WTC11 (cell line): ENCODE measurements at regions not wholly inside any gene's neighbourhood (a gene's known extent, or its start where the extent isn't known, plus 50 kb on each side); places are given as distances from the start of the nearest gene placed in this dataset.

ENCODE experiments used
- TF ChIP-seq, protein P1 (sequence below): fragments of 200-600 bp; IDR thresholded peaks from 2 replicates; pipeline ENCODE4 v1.8.0; 2022; ENCODE audit warnings: antibody characterized with exemption
- TF ChIP-seq, protein P2 (sequence below): sonication (generic); formaldehyde crosslinking; IDR thresholded peaks from 2 replicates; pipeline ENCODE4 v1.8.0; 2022; ENCODE audit warnings: mild to moderate bottlenecking, missing genetic modification reagents
- TF ChIP-seq, protein P3 (sequence below): sonication (generic); formaldehyde crosslinking; IDR thresholded peaks from 2 replicates; pipeline ENCODE4 v1.8.0; 2023; ENCODE audit warnings: mild to moderate bottlenecking, missing genetic modification reagents
- TF ChIP-seq, protein P4 (sequence below): fragments of 250-450 bp; sonication (Bioruptor Pico); IDR thresholded peaks from 2 replicates; pipeline ENCODE4 v1.9.0; 2021; ENCODE audit warnings: mild to moderate bottlenecking
- TF ChIP-seq, protein P5 (sequence below): fragments of 250-450 bp; sonication (Bioruptor Pico); IDR thresholded peaks from 2 replicates; pipeline ENCODE4 v2.1.2; 2022; ENCODE audit warnings: mild to moderate bottlenecking, moderate library complexity
- TF ChIP-seq, protein P6 (sequence below): sonication (generic); formaldehyde crosslinking; IDR thresholded peaks from 2 replicates; pipeline ENCODE4 v1.8.1; 2022; ENCODE audit warnings: missing genetic modification reagents, borderline replicate concordance

DNA sequence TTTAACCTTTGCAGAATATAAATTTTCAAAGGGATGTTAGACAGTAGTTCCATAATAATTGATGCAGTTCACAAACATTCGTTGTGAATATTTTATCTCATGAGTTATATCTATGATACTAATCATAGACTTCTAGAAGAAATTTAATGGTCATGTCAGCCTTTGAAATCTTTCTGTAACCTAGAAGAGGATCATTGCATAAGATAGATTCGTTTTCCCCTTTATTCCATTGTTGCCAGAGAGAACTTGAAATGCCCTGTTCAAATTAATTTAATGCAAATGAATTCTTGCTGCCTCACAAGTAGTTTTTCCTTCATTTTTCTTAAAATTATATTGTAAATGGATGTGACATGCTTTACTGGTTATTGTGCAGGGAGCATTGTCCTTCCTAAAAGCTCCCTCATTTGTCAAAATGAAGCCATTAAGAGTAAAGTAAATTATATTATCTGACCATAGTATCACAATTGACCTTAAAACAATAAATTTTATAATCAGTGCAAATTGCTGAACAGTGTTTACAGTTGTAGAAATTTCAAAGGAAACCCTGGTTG is 128.5 kb upstream of the ZNF717 start:
- TF ChIP-seq, protein P1, sequence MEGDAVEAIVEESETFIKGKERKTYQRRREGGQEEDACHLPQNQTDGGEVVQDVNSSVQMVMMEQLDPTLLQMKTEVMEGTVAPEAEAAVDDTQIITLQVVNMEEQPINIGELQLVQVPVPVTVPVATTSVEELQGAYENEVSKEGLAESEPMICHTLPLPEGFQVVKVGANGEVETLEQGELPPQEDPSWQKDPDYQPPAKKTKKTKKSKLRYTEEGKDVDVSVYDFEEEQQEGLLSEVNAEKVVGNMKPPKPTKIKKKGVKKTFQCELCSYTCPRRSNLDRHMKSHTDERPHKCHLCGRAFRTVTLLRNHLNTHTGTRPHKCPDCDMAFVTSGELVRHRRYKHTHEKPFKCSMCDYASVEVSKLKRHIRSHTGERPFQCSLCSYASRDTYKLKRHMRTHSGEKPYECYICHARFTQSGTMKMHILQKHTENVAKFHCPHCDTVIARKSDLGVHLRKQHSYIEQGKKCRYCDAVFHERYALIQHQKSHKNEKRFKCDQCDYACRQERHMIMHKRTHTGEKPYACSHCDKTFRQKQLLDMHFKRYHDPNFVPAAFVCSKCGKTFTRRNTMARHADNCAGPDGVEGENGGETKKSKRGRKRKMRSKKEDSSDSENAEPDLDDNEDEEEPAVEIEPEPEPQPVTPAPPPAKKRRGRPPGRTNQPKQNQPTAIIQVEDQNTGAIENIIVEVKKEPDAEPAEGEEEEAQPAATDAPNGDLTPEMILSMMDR = no peak
- TF ChIP-seq, protein P2, sequence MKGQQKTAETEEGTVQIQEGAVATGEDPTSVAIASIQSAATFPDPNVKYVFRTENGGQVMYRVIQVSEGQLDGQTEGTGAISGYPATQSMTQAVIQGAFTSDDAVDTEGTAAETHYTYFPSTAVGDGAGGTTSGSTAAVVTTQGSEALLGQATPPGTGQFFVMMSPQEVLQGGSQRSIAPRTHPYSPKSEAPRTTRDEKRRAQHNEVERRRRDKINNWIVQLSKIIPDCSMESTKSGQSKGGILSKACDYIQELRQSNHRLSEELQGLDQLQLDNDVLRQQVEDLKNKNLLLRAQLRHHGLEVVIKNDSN = no peak
- TF ChIP-seq, protein P3, sequence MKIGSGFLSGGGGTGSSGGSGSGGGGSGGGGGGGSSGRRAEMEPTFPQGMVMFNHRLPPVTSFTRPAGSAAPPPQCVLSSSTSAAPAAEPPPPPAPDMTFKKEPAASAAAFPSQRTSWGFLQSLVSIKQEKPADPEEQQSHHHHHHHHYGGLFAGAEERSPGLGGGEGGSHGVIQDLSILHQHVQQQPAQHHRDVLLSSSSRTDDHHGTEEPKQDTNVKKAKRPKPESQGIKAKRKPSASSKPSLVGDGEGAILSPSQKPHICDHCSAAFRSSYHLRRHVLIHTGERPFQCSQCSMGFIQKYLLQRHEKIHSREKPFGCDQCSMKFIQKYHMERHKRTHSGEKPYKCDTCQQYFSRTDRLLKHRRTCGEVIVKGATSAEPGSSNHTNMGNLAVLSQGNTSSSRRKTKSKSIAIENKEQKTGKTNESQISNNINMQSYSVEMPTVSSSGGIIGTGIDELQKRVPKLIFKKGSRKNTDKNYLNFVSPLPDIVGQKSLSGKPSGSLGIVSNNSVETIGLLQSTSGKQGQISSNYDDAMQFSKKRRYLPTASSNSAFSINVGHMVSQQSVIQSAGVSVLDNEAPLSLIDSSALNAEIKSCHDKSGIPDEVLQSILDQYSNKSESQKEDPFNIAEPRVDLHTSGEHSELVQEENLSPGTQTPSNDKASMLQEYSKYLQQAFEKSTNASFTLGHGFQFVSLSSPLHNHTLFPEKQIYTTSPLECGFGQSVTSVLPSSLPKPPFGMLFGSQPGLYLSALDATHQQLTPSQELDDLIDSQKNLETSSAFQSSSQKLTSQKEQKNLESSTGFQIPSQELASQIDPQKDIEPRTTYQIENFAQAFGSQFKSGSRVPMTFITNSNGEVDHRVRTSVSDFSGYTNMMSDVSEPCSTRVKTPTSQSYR (CRISPR knock-in tag) = no peak
- TF ChIP-seq, protein P4, sequence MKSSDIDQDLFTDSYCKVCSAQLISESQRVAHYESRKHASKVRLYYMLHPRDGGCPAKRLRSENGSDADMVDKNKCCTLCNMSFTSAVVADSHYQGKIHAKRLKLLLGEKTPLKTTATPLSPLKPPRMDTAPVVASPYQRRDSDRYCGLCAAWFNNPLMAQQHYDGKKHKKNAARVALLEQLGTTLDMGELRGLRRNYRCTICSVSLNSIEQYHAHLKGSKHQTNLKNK (CRISPR knock-in tag) = no peak
- TF ChIP-seq, protein P5, sequence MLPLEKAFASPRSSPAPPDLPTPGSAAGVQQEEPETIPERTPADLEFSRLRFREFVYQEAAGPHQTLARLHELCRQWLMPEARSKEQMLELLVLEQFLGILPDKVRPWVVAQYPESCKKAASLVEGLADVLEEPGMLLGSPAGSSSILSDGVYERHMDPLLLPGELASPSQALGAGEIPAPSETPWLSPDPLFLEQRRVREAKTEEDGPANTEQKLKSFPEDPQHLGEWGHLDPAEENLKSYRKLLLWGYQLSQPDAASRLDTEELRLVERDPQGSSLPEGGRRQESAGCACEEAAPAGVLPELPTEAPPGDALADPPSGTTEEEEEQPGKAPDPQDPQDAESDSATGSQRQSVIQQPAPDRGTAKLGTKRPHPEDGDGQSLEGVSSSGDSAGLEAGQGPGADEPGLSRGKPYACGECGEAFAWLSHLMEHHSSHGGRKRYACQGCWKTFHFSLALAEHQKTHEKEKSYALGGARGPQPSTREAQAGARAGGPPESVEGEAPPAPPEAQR = no peak
- TF ChIP-seq, protein P6, sequence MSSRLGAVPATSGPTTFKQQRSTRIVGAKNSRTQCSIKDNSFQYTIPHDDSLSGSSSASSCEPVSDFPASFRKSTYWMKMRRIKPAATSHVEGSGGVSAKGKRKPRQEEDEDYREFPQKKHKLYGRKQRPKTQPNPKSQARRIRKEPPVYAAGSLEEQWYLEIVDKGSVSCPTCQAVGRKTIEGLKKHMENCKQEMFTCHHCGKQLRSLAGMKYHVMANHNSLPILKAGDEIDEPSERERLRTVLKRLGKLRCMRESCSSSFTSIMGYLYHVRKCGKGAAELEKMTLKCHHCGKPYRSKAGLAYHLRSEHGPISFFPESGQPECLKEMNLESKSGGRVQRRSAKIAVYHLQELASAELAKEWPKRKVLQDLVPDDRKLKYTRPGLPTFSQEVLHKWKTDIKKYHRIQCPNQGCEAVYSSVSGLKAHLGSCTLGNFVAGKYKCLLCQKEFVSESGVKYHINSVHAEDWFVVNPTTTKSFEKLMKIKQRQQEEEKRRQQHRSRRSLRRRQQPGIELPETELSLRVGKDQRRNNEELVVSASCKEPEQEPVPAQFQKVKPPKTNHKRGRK (CRISPR knock-in tag) = no peak
